ENCODE measurements at regions not wholly inside any gene's neighbourhood (a gene's known extent, or its start where the extent isn't known, plus 50 kb on each side); places are given as distances from the start of the nearest gene placed in this dataset.

DNA sequence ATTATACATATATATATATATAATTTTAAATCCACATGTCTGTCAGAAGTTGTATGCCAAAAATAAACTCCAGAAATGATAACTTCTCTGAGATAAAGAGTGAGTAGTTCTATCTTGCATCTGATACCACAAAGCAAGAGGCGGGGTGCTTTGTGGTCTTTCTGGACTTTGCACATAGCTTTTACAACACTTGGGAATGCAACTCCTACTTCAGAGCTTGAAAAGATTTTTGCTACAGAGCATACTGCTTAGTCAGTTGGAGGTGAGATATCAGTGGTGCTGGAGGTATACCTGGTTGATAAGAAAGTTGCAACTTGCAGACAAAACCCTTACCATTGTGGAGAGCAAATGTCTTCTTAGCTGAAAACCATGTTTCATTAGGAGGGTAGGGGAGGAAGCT is 1384.5 kb upstream of the NUDT12 start:
- TF ChIP-seq FOXM1 (IDR thresholded peaks at IDR 0.05; ENCODE audit: borderline replicate concordance) (no peak), FOXK2 (IDR thresholded peaks at IDR 0.05) (no peak), L3MBTL2 (conservative IDR thresholded peaks at IDR 0.05) (no peak)

All from HEK293T (cell line).